ENCODE measurements at regions not wholly inside any gene's neighbourhood (a gene's known extent, or its start where the extent isn't known, plus 50 kb on each side); places are given as distances from the start of the nearest gene placed in this dataset.

GRCh38 chr5:56337715-56338319, 104.7 kb upstream of the ANKRD55 start:
- TF ChIP-seq GATA2 (IDR thresholded peaks at IDR 0.05; ENCODE audit: low read depth, low read length) (no peak), GATA3 (IDR thresholded peaks at IDR 0.05; ENCODE audit: low read depth, low read length) (no peak)

All from SH-SY5Y (cell line).